ENCODE measurements at regions not wholly inside any gene's neighbourhood (a gene's known extent, or its start where the extent isn't known, plus 50 kb on each side); places are given as distances from the start of the nearest gene placed in this dataset.

GRCh38 chrX:39922926-39923325 lies 174.8 kb downstream of the BCOR start:
- no peak for TF ChIP-seq CTCF (IDR thresholded peaks at IDR 0.05)
- intact Hi-C loops (cut with micrococcal nuclease): no loop called here
- H3K27me3 Mint-ChIP-seq (ENCODE audit: low read depth in 2 of 2): no peaks in the 10 kb centered on the region
- 92% methylated on average over 5 of the region's 8 CpGs for whole genome bisulfite sequencing (ENCODE audit: insufficient coverage)
- Histone ChIP-seq H3K4me3 (ENCODE audit: low read length) (no peak overlapping the region), H3K4me1 (ENCODE audit: control insufficient read depth, insufficient read depth, low read length) (no peaks in the 10 kb centered on the region), H3K9me3 (ENCODE audit: control insufficient read depth, insufficient read depth, low read length) (no peaks in the 10 kb centered on the region), H3K27me3 (ENCODE audit: control insufficient read depth, insufficient read depth, low read length) (no peaks in the 10 kb centered on the region), H3K36me3 (ENCODE audit: control insufficient read depth, insufficient read depth, low read length) (no peaks in the 10 kb centered on the region), H3K27ac (ENCODE audit: low read length) (no peak overlapping the region)
- no peaks in the 10 kb centered on the region for H3K9me3 Mint-ChIP-seq
- no peaks in the 10 kb centered on the region for H3K4me1 Mint-ChIP-seq
- no peak overlapping the region for H3K4me3 Mint-ChIP-seq
- DNase-seq (no peak), ATAC-seq (no peak)
- H3K36me3 Mint-ChIP-seq: no peaks in the 10 kb centered on the region
- H3K27ac Mint-ChIP-seq: no peak overlapping the region

- Mint-ChIP-seq H3K36me3 (no peaks in the 10 kb centered on the region), H3K27me3 (ENCODE audit: low read depth in 2 of 2) (no peaks in the 10 kb centered on the region), H3K9me3 (no peaks in the 10 kb centered on the region), H3K27ac (no peak overlapping the region), H3K4me3 (no peak overlapping the region), H3K4me1 (no peaks in the 10 kb centered on the region)
- H3K27me3 ChIP-seq (ENCODE audit: control insufficient read depth, insufficient read depth, low read length): no peaks in the 10 kb centered on the region
- no peak for DNase-seq
- no peak overlapping the region for H3K4me3 ChIP-seq (ENCODE audit: low read length)
- intact Hi-C loops (cut with micrococcal nuclease): no loop called here
- no peak for TF ChIP-seq CTCF (IDR thresholded peaks at IDR 0.05)
- H3K27ac ChIP-seq (ENCODE audit: low read length): no peak overlapping the region
- ATAC-seq: no peak
- 95% methylated on average over 4 of the region's 4 CpGs for WGBS (ENCODE audit: insufficient coverage)
- no peaks in the 10 kb centered on the region for H3K36me3 ChIP-seq (ENCODE audit: control insufficient read depth, insufficient read depth, low read length)
- no peaks in the 10 kb centered on the region for H3K9me3 ChIP-seq (ENCODE audit: control insufficient read depth, insufficient read depth, low read length)
- H3K4me1 ChIP-seq (ENCODE audit: control insufficient read depth, insufficient read depth, low read length): no peaks in the 10 kb centered on the region
Measured at GRCh38 chrX:39927380-39927779, 170.4 kb downstream of the BCOR start.

GRCh38 chrX:39928704-39929378 lies 168.9 kb downstream of the BCOR start:
- Histone ChIP-seq H3K27me3 (ENCODE audit: control insufficient read depth, insufficient read depth, low read length) (no peaks in the 10 kb centered on the region), H3K9me3 (ENCODE audit: control insufficient read depth, insufficient read depth, low read length) (no peaks in the 10 kb centered on the region), H3K4me3 (ENCODE audit: low read length) (no peak overlapping the region), H3K36me3 (ENCODE audit: control insufficient read depth, insufficient read depth, low read length) (no peaks in the 10 kb centered on the region), H3K27ac (ENCODE audit: low read length) (no peak overlapping the region), H3K4me1 (ENCODE audit: control insufficient read depth, insufficient read depth, low read length) (no peaks in the 10 kb centered on the region)
- intact Hi-C loops (cut with micrococcal nuclease): no loop called here
- Mint-ChIP-seq H3K36me3 (no peaks in the 10 kb centered on the region), H3K9me3 (no peaks in the 10 kb centered on the region), H3K4me3 (no peak overlapping the region), H3K27ac (no peak overlapping the region), H3K27me3 (ENCODE audit: low read depth in 2 of 2) (no peaks in the 10 kb centered on the region), H3K4me1 (no peaks in the 10 kb centered on the region)
- DNase-seq: no peak
- 96% methylated on average over 8 of the region's 8 CpGs for WGBS (ENCODE audit: insufficient coverage)
- TF ChIP-seq CTCF (IDR thresholded peaks at IDR 0.05): no peak
- ATAC-seq: no peak

GRCh38 chrX:39929379-39930025 lies 168.3 kb downstream of the BCOR start:
- no peak overlapping the region for H3K4me3 Mint-ChIP-seq
- no peak overlapping the region for H3K27ac Mint-ChIP-seq
- no peaks in the 10 kb centered on the region for H3K4me1 ChIP-seq (ENCODE audit: control insufficient read depth, insufficient read depth, low read length)
- intact Hi-C loops (cut with micrococcal nuclease): no loop called here
- H3K27me3 ChIP-seq (ENCODE audit: control insufficient read depth, insufficient read depth, low read length): no peaks in the 10 kb centered on the region
- H3K36me3 ChIP-seq (ENCODE audit: control insufficient read depth, insufficient read depth, low read length): no peaks in the 10 kb centered on the region
- no peak for TF ChIP-seq CTCF (IDR thresholded peaks at IDR 0.05)
- no peak for DNase-seq
- H3K27ac ChIP-seq (ENCODE audit: low read length): no peak overlapping the region
- 92% methylated on average over 9 of the region's 13 CpGs for WGBS (ENCODE audit: insufficient coverage)
- H3K4me1 Mint-ChIP-seq: no peaks in the 10 kb centered on the region
- H3K9me3 Mint-ChIP-seq: no peaks in the 10 kb centered on the region
- no peaks in the 10 kb centered on the region for H3K9me3 ChIP-seq (ENCODE audit: control insufficient read depth, insufficient read depth, low read length)
- H3K36me3 Mint-ChIP-seq: no peaks in the 10 kb centered on the region
- no peak overlapping the region for H3K4me3 ChIP-seq (ENCODE audit: low read length)
- no peaks in the 10 kb centered on the region for H3K27me3 Mint-ChIP-seq (ENCODE audit: low read depth in 2 of 2)
- no peak for ATAC-seq

All from natural killer cell (primary cell).